H9 (cell line): ENCODE measurements at regions not wholly inside any gene's neighbourhood (a gene's known extent, or its start where the extent isn't known, plus 50 kb on each side); places are given as distances from the start of the nearest gene placed in this dataset.

ENCODE experiments used
- DNase-seq: peaks from one replicate; pipeline ENCODE4 v3.0.0-alpha.2; 2017
- H2AFZ ChIP-seq: one replicate; pipeline ENCODE4 v1.6.1; 2013; ENCODE audit warnings: mild to moderate bottlenecking, low read length, control low read depth, moderate library complexity
- H2AK5ac ChIP-seq: 2 replicates; pipeline ENCODE4 v1.6.1; 2013; ENCODE audit warnings: low read length, control low read depth, mixed read lengths; ENCODE audit not compliant: insufficient read length
- H2BK120ac ChIP-seq: one replicate; pipeline ENCODE4 v1.6.1; 2013; ENCODE audit warnings: low read depth, mild to moderate bottlenecking, low read length, control low read depth, inconsistent platforms; ENCODE audit not compliant: poor library complexity, severe bottlenecking
- H2BK12ac ChIP-seq: 2 replicates; pipeline ENCODE4 v1.6.1; 2013; ENCODE audit warnings: low read length, control low read depth, mixed read lengths, low read depth; ENCODE audit not compliant: insufficient read length
- H2BK15ac ChIP-seq: 2 replicates; pipeline ENCODE4 v1.6.1; 2013; ENCODE audit warnings: low read depth, low read length, control low read depth
- H2BK20ac ChIP-seq: one replicate; pipeline ENCODE4 v1.6.1; 2013; ENCODE audit warnings: low read depth, mild to moderate bottlenecking, low read length, control low read depth, inconsistent platforms; ENCODE audit not compliant: poor library complexity, severe bottlenecking
- H2BK5ac ChIP-seq: 2 replicates; pipeline ENCODE4 v1.6.1; 2013; ENCODE audit warnings: low read length, control low read depth, mixed read lengths; ENCODE audit not compliant: insufficient read length
- H3K14ac ChIP-seq: 2 replicates; pipeline ENCODE4 v1.6.1; 2013; ENCODE audit warnings: low read length, control low read depth; ENCODE audit not compliant: insufficient read depth
- H3K18ac ChIP-seq: 2 replicates; pipeline ENCODE4 v1.6.1; 2013; ENCODE audit warnings: low read depth, mild to moderate bottlenecking, mixed read lengths, low read length, control low read depth; ENCODE audit not compliant: insufficient read length
- H3K23ac ChIP-seq: 2 replicates; pipeline ENCODE4 v1.6.1; 2013; ENCODE audit warnings: low read length, control low read depth, mixed read lengths, low read depth; ENCODE audit not compliant: insufficient read length
- H3K23me2 ChIP-seq: 2 replicates; pipeline ENCODE4 v1.6.1; 2013; ENCODE audit warnings: low read depth, mild to moderate bottlenecking, mixed read lengths, low read length, control low read depth; ENCODE audit not compliant: insufficient read length, poor library complexity, severe bottlenecking
- H3K27ac ChIP-seq: 2 replicates; pipeline ENCODE4 v1.5.1; 2013; ENCODE audit warnings: low read length, control low read depth, mixed read lengths, low read depth; ENCODE audit not compliant: insufficient read length
- H3K27me3 ChIP-seq: 2 replicates; pipeline ENCODE4 v1.6.1; 2013; ENCODE audit warnings: low read length, control low read depth, inconsistent platforms; ENCODE audit not compliant: insufficient read depth
- H3K4ac ChIP-seq: 2 replicates; pipeline ENCODE4 v1.6.1; 2013; ENCODE audit warnings: low read depth, mild to moderate bottlenecking, control low read depth, inconsistent platforms, low read length, moderate library complexity
- H3K4me1 ChIP-seq: 2 replicates; pipeline ENCODE4 v1.6.1; 2013; ENCODE audit warnings: low read length, control low read depth, inconsistent platforms; ENCODE audit not compliant: insufficient read depth
- H3K4me2 ChIP-seq: 2 replicates; pipeline ENCODE4 v1.6.1; 2013; ENCODE audit warnings: low read length, control low read depth, mixed read lengths; ENCODE audit not compliant: insufficient read length, insufficient read depth
- H3K56ac ChIP-seq: 2 replicates; pipeline ENCODE4 v1.6.1; 2013; ENCODE audit warnings: low read depth, mild to moderate bottlenecking, mixed read lengths, low read length, control low read depth; ENCODE audit not compliant: insufficient read length
- H3K79me1 ChIP-seq: 2 replicates; pipeline ENCODE4 v1.6.1; 2013; ENCODE audit warnings: low read depth, mild to moderate bottlenecking, moderate library complexity, low read length, control low read depth, inconsistent platforms; ENCODE audit not compliant: insufficient read depth, poor library complexity, severe bottlenecking
- H3K79me2 ChIP-seq: 2 replicates; pipeline ENCODE4 v1.6.1; 2013; ENCODE audit warnings: low read length, control low read depth, inconsistent platforms; ENCODE audit not compliant: insufficient read depth
- H3K9ac ChIP-seq: 2 replicates; pipeline ENCODE4 v1.6.1; 2013; ENCODE audit warnings: low read length, control low read depth, mixed read lengths; ENCODE audit not compliant: insufficient read length; ENCODE audit errors: extremely low read depth
- H3K9me3 ChIP-seq: one replicate; pipeline ENCODE4 v1.6.1; 2013; ENCODE audit warnings: low read depth, low read length, inconsistent platforms; ENCODE audit not compliant: control insufficient read depth
- H3T11ph ChIP-seq: one replicate; pipeline ENCODE4 v1.6.1; 2013; ENCODE audit warnings: mild to moderate bottlenecking, low read length, control low read depth, inconsistent platforms
- H4K20me1 ChIP-seq: one replicate; pipeline ENCODE4 v1.6.1; 2013; ENCODE audit not compliant: control insufficient read depth, insufficient read length, insufficient read depth
- H4K5ac ChIP-seq: 2 replicates; pipeline ENCODE4 v1.6.1; 2013; ENCODE audit warnings: low read depth, mild to moderate bottlenecking, mixed read lengths, low read length, control low read depth; ENCODE audit not compliant: insufficient read length
- H4K8ac ChIP-seq: replicated peaks from 2 replicates; pipeline ENCODE4 v1.6.1; 2013; ENCODE audit warnings: low read length, control low read depth, mixed read lengths, low read depth; ENCODE audit not compliant: insufficient read length
- H4K91ac ChIP-seq: 2 replicates; pipeline ENCODE4 v1.6.1; 2013; ENCODE audit warnings: low read depth, mild to moderate bottlenecking, moderate library complexity, mixed read lengths, low read length, control low read depth; ENCODE audit not compliant: insufficient read length
- H3K27ac Mint-ChIP-seq, 3 experiments: 2 replicates in 2 of 3; 3 replicates in 1 of 3; pipeline ENCODE4 v1.8.0; 2020 to 2021; ENCODE audit warnings: mixed read lengths in 3 of 3, mild to moderate bottlenecking in 1 of 3, moderate library complexity in 1 of 3
- H3K27me3 Mint-ChIP-seq: 2 replicates; pipeline ENCODE4 v1.8.0; 2021; ENCODE audit warnings: low read depth, mild to moderate bottlenecking, moderate library complexity, mixed read lengths
- H3K36me3 Mint-ChIP-seq, 3 experiments: 2 replicates in 2 of 3; 3 replicates in 1 of 3; pipeline ENCODE4 v1.8.0; 2020 to 2021; ENCODE audit warnings: low read depth in 3 of 3, mixed read lengths in 3 of 3; ENCODE audit not compliant: insufficient read depth in 1 of 3
- H3K4me1 Mint-ChIP-seq, 2 experiments: 2 replicates each; pipeline ENCODE4 v1.8.0; 2020; ENCODE audit warnings: mixed read lengths in 2 of 2
- H3K4me3 Mint-ChIP-seq, 2 experiments: 2 replicates in 1 of 2; 3 replicates in 1 of 2; pipeline ENCODE4 v1.8.0; 2020 to 2021; ENCODE audit warnings: mild to moderate bottlenecking in 2 of 2, mixed read lengths in 2 of 2, moderate library complexity in 1 of 2
- H3K9me3 Mint-ChIP-seq, 2 experiments: 2 replicates in 1 of 2; 3 replicates in 1 of 2; pipeline ENCODE4 v1.8.0; 2020; ENCODE audit warnings: mild to moderate bottlenecking in 2 of 2, mixed read lengths in 2 of 2, moderate library complexity in 1 of 2
- WGBS: extraction: QIAGEN DNeasy Blood & Tissue Kit; methylation state at CpG from one replicate; pipeline ENCODE4 v1.1.7; 2013; ENCODE audit warnings: missing lambda C conversion rate, low lambda C conversion rate, mixed read lengths; ENCODE audit not compliant: insufficient read length; ENCODE audit errors: extremely low coverage; 5-methylcytosine and 5-hydroxymethylcytosine counted together
- TF ChIP-seq, protein P1 (sequence below): fragments of 200-600 bp; sonication (generic); conservative IDR thresholded peaks from 3 replicates; pipeline ENCODE4 v1.8.0; 2021; ENCODE audit warnings: antibody characterized with exemption, mild to moderate bottlenecking

DNA sequence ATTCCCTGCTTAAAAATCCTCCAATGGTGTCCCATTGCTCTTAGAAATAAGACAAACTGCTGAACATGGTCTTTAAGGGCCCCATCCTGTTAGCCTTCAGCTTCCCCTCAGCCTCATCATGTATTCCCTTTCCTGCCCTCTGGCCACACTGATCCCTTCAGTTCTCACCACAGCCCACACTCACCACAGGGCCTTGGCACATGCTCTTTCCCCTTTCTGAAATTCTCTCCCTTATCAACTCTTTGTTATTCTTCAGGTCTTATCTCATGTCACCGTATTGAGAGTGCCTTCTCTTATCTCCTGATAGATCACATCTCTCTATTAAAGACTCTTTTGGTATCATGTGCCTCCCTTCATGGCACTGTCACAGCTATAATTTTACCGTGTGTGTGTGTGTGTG, 167.8 kb upstream of the MPPED2 start:
- H3K4me1 Mint-ChIP-seq: peaks cover 17 to 20% of the 10 kb centered on the region in 2 experiments
- no peak overlapping the region for H2AFZ ChIP-seq
- no peaks in the 10 kb centered on the region for H4K20me1 ChIP-seq
- H3K4me3 Mint-ChIP-seq: no peak overlapping the region
- no peaks in the 10 kb centered on the region for H3K23me2 ChIP-seq
- no peak overlapping the region for H3K23ac ChIP-seq
- H2BK15ac ChIP-seq: no peak overlapping the region
- peaks cover 0 to 5% of the 10 kb centered on the region in 2 experiments; a peak in 1 of 5 replicates for H3K9me3 Mint-ChIP-seq
- H3K27ac ChIP-seq: no peak overlapping the region
- peaks cover 5% of the 10 kb centered on the region; the same call in 1 of the 2 replicates for H3K4me1 ChIP-seq
- peaks cover 0 to 6% (median 0%) of the 10 kb centered on the region in 3 experiments; a peak in 2 of 7 replicates for H3K36me3 Mint-ChIP-seq
- H3K27me3 Mint-ChIP-seq: peaks cover 45% of the 10 kb centered on the region
- H3T11ph ChIP-seq: no peak overlapping the region
- H3K14ac ChIP-seq: no peak overlapping the region
- no peaks in the 10 kb centered on the region for H3K9me3 ChIP-seq
- no peak overlapping the region for H3K27ac Mint-ChIP-seq
- H3K4ac ChIP-seq: no peak overlapping the region
- no peak overlapping the region for H4K8ac ChIP-seq
- no peaks in the 10 kb centered on the region for H3K27me3 ChIP-seq
- no peaks in the 10 kb centered on the region for H3K79me2 ChIP-seq
- no peak overlapping the region for H2AK5ac ChIP-seq
- H2BK20ac ChIP-seq: no peak overlapping the region
- no peak overlapping the region for H3K9ac ChIP-seq
- H4K5ac ChIP-seq: no peak overlapping the region
- no CpG with 5 or more reads among the region's 2 CpGs for WGBS
- no peaks in the 10 kb centered on the region for H3K79me1 ChIP-seq
- H2BK5ac ChIP-seq: no peak overlapping the region
- H3K4me2 ChIP-seq: no peak overlapping the region
- H3K56ac ChIP-seq: no peak overlapping the region
- no peak overlapping the region for H3K18ac ChIP-seq
- DNase-seq: no peak
- no peak overlapping the region for H2BK12ac ChIP-seq
- no peak overlapping the region for H4K91ac ChIP-seq
- TF ChIP-seq, protein P1, sequence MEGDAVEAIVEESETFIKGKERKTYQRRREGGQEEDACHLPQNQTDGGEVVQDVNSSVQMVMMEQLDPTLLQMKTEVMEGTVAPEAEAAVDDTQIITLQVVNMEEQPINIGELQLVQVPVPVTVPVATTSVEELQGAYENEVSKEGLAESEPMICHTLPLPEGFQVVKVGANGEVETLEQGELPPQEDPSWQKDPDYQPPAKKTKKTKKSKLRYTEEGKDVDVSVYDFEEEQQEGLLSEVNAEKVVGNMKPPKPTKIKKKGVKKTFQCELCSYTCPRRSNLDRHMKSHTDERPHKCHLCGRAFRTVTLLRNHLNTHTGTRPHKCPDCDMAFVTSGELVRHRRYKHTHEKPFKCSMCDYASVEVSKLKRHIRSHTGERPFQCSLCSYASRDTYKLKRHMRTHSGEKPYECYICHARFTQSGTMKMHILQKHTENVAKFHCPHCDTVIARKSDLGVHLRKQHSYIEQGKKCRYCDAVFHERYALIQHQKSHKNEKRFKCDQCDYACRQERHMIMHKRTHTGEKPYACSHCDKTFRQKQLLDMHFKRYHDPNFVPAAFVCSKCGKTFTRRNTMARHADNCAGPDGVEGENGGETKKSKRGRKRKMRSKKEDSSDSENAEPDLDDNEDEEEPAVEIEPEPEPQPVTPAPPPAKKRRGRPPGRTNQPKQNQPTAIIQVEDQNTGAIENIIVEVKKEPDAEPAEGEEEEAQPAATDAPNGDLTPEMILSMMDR: no peak
- no peak overlapping the region for H2BK120ac ChIP-seq
